K562 (cell line): ENCODE measurements at regions not wholly inside any gene's neighbourhood (a gene's known extent, or its start where the extent isn't known, plus 50 kb on each side); places are given as distances from the start of the nearest gene placed in this dataset.

Source experiments
- ATAC-seq: fragments of 200-7000 bp; cut with Tn5 transposase; 3 replicates; pipeline ENCODE4 v1.9.1; 2020; ENCODE audit warnings: moderate library complexity
- BruUV-seq: library from RNA; stranded (reverse); fragments of 400-500 nt; replicated peaks from 2 replicates; lab custom pipeline; 2021; lab: Mats Ljungman, UMichigan
- CTCF ChIA-PET: fragments of 300-600 bp; formaldehyde crosslinking; extraction: SDS; loops from one replicate; lab custom pipeline; 2021; ENCODE audit warnings: low intra/inter-chr PET ratio; lab: Yijun Ruan, JAX
- POLR2A ChIA-PET: fragments of 300-600, 350-650 bp; sonication (Branson Sonifier 250); formaldehyde crosslinking; extraction: SDS; loops from one replicate; lab custom pipeline; 2021; ENCODE audit warnings: antibody characterized with exemption, inconsistent platforms; lab: Yijun Ruan, JAX
- DNase-seq, 4 experiments: peaks; one replicate each; pipeline versions ENCODE4 v3.0.0 to v3.0.0-alpha.2; 2011 to 2018; ENCODE audit warnings: low spot score in 3 of 4, mixed read lengths in 3 of 4; ENCODE audit errors: extremely low read depth in 1 of 4
- FAIRE-seq: peaks from 2 replicates; lab custom pipeline; 2011; peaks lifted over from hg19 to GRCh38; lab: Jason Lieb, UNC
- H2AFZ ChIP-seq: 2 replicates; pipeline ENCODE4 v1.6.0; 2011; ENCODE audit warnings: low read depth, low read length, control low read depth, inconsistent platforms
- H3K27ac ChIP-seq: fragments of 200-600 bp; 3 replicates; pipeline ENCODE4 v1.8.0; 2011; ENCODE audit warnings: low read depth, mild to moderate bottlenecking, control low read depth, inconsistent platforms, low read length, moderate library complexity, mixed read lengths; ENCODE audit errors: extremely low read depth
- H3K27me3 ChIP-seq, 2 experiments: fragments of 300-600 bp in 1 of 2; 2 replicates in 1 of 2; 3 replicates in 1 of 2; pipeline versions ENCODE4 v1.6.0 to v1.8.0; 2011; ENCODE audit warnings: inconsistent platforms in 2 of 2, low read length in 2 of 2, mild to moderate bottlenecking in 1 of 2, mixed read lengths in 1 of 2, moderate library complexity in 1 of 2; ENCODE audit not compliant: control insufficient read depth in 2 of 2, insufficient read depth in 2 of 2
- H3K36me3 ChIP-seq: fragments of 300-600 bp; 3 replicates; pipeline ENCODE4 v1.8.0; 2011; ENCODE audit warnings: mild to moderate bottlenecking, low read length, inconsistent platforms; ENCODE audit not compliant: control insufficient read depth, insufficient read depth
- H3K4me1 ChIP-seq, 2 experiments: fragments of 200-600 bp in 1 of 2; replicated peaks in 1 of 2; 2 replicates in 1 of 2; 3 replicates in 1 of 2; pipeline versions ENCODE4 v1.5.1 to v1.8.0; 2011; ENCODE audit warnings: inconsistent platforms in 2 of 2, low read length in 2 of 2, mild to moderate bottlenecking in 1 of 2, mixed read lengths in 1 of 2, moderate library complexity in 1 of 2; ENCODE audit not compliant: control insufficient read depth in 2 of 2, insufficient read depth in 2 of 2
- H3K4me2 ChIP-seq: 2 replicates; pipeline ENCODE4 v1.6.1; 2011; ENCODE audit warnings: low read length, control low read depth, inconsistent platforms, mixed read lengths; ENCODE audit not compliant: insufficient read depth
- H3K4me3 ChIP-seq: fragments of 200-600 bp; sonication (generic), shearing (Covaris generic); 2 replicates; pipeline ENCODE4 v1.5.1; 2016; ENCODE audit warnings: control low read depth, inconsistent platforms
- H3K79me2 ChIP-seq: fragments of 200-600 bp; 3 replicates; pipeline ENCODE4 v1.8.0; 2011; ENCODE audit warnings: low read length, inconsistent platforms; ENCODE audit not compliant: control insufficient read depth, insufficient read depth
- H3K9ac ChIP-seq, 2 experiments: 2 replicates each; pipeline versions ENCODE4 v1.6.0 to v1.6.1; 2011; ENCODE audit warnings: low read depth in 2 of 2, low read length in 2 of 2, control low read depth in 1 of 2, inconsistent platforms in 1 of 2, mild to moderate bottlenecking in 1 of 2, mixed read lengths in 1 of 2; ENCODE audit not compliant: insufficient read depth in 1 of 2
- H3K9me1 ChIP-seq: one replicate; pipeline ENCODE4 v1.6.0; 2011; ENCODE audit warnings: inconsistent platforms, mild to moderate bottlenecking, low read length, moderate library complexity; ENCODE audit not compliant: control insufficient read depth, insufficient read depth
- H3K9me3 ChIP-seq: replicated peaks from 2 replicates; pipeline ENCODE4 v1.5.1; 2011; ENCODE audit warnings: low read depth, low read length, inconsistent platforms; ENCODE audit not compliant: control insufficient read depth, insufficient read depth
- H4K20me1 ChIP-seq: replicated peaks from 2 replicates; pipeline ENCODE4 v1.6.1; 2011; ENCODE audit warnings: low read length, inconsistent platforms, mixed read lengths; ENCODE audit not compliant: control insufficient read depth, insufficient read depth
- GATAD2A ChIP-seq: fragments of 450-650 bp; IDR thresholded peaks from 2 replicates; pipeline ENCODE4 v1.6.1; 2017
- TAF1 ChIP-seq: IDR thresholded peaks from 2 replicates; pipeline ENCODE4 v1.6.1; 2011; ENCODE audit warnings: mild to moderate bottlenecking, low read length, moderate library complexity; ENCODE audit not compliant: insufficient read depth, control insufficient read depth, severe bottlenecking; ENCODE audit errors: extremely low read depth
- TRIM25 ChIP-seq: fragments of 450-650 bp; IDR thresholded peaks from 2 replicates; pipeline ENCODE4 v1.7.0; 2016; ENCODE audit warnings: borderline replicate concordance
- ZBTB2 ChIP-seq: fragments of 450-650 bp; IDR thresholded peaks from 2 replicates; pipeline ENCODE4 v1.6.1; 2016; ENCODE audit warnings: antibody characterized with exemption
- WGBS: fragments of 100-300 bp; shearing (Covaris generic); methylation state at CpG from one replicate; pipeline ENCODE4 v1.1.6; 2016; ENCODE audit warnings: low coverage, mixed read lengths; ENCODE audit not compliant: insufficient coverage; ENCODE audit errors: missing lambda C conversion rate; 5-methylcytosine and 5-hydroxymethylcytosine counted together
- in situ Hi-C: fragments of 300-500 bp; cut with MboI; formaldehyde crosslinking; loops from 4 replicates; pipeline ENCODE4 v1.15.0; 2018; ENCODE audit warnings: inconsistent platforms, mixed read lengths
- intact Hi-C: fragments of 100-400 bp; cut with micrococcal nuclease; formaldehyde crosslinking; loops from 2 replicates; pipeline ENCODE4 v1.14.2; 2022
- TF ChIP-seq, protein P1 (sequence below), 2 experiments: IDR thresholded peaks in 1 of 2; conservative IDR thresholded peaks in 1 of 2; 2 replicates each; pipeline ENCODE4 v1.6.1; 2016; ENCODE audit warnings: low read depth in 2 of 2, mild to moderate bottlenecking in 1 of 2, missing compliant biosample characterization in 1 of 2, missing genetic modification characterization in 1 of 2, moderate library complexity in 1 of 2

DNA sequence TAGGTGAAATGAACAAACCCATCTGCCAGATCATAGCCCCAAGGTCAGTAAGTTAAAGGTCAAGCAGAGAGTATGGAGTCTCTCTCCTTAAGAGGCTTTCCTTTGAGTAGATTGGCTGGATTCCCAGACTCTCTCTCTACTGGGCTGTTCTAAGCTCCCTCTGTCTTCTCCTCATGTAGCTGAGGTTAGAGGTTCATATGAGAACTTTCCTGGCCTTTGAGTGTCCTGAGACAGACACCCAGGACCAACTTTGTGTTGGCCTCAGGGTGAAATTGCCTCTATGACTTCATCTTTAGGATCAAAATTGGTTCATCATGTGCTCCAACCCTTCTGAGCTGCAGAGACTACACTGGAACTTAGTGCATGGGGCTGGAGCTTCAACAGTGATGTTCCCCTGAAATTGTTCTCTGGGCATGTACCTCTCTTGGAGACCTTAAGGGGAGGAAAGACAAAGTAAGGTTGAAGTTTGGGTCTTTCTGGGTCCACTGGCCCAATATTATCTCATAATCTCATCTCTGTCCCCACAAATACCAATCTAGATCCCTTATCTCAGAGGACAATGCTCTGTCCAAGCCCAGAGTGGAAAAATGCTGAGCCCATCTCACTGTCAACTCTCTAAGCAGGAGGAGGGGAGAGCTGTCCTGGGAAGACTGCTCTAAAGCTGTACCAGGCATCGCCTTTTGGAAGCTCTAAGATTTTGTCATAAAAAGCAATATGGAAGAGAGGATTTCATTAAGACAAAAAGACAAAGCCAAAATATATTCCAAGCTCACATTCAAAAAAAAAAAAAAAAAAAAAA, 177.3 kb upstream of the ARL4C start:
- POLR2A ChIA-PET: no interaction called here
- ATAC-seq (no peak), FAIRE-seq (no peak), DNase-seq (no peak)
- Histone ChIP-seq H3K27me3 (no peaks in the 10 kb centered on the region), H3K9ac (no peak overlapping the region), H2AFZ (no peak overlapping the region), H3K36me3 (no peaks in the 10 kb centered on the region), H3K9me3 (no peaks in the 10 kb centered on the region), H3K9me1 (no peaks in the 10 kb centered on the region), H3K27ac (no peak overlapping the region), H3K79me2 (no peaks in the 10 kb centered on the region), H3K4me1 (no peaks in the 10 kb centered on the region), H3K4me3 (no peak overlapping the region), H4K20me1 (no peaks in the 10 kb centered on the region), H3K4me2 (no peak overlapping the region)
- BruUV-seq: no TSS peak
- intact Hi-C loops: no loop called here
- WGBS: 0% methylated on average over 1 of the region's 1 CpG
- in situ Hi-C loops: no loop called here
- CTCF ChIA-PET: no interaction called here
- TF ChIP-seq TAF1 (no peak), ZBTB2 (no peak), GATAD2A (no peak), TRIM25 (no peak)
- TF ChIP-seq, protein P1, sequence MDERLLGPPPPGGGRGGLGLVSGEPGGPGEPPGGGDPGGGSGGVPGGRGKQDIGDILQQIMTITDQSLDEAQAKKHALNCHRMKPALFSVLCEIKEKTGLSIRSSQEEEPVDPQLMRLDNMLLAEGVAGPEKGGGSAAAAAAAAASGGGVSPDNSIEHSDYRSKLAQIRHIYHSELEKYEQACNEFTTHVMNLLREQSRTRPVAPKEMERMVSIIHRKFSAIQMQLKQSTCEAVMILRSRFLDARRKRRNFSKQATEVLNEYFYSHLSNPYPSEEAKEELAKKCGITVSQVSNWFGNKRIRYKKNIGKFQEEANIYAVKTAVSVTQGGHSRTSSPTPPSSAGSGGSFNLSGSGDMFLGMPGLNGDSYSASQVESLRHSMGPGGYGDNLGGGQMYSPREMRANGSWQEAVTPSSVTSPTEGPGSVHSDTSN (CRISPR knock-in tag; IDR thresholded peaks at IDR 0.05; ENCODE audit: low read depth): no peak
- TF ChIP-seq, protein P1 (tag; conservative IDR thresholded peaks at IDR 0.05; ENCODE audit: low read depth): no peak
